NB4 (cell line): ENCODE measurements at regions not wholly inside any gene's neighbourhood (a gene's known extent, or its start where the extent isn't known, plus 50 kb on each side); places are given as distances from the start of the nearest gene placed in this dataset.

ENCODE experiments used
- DNase-seq: peaks from one replicate; pipeline ENCODE4 v3.0.0; 2010; ENCODE audit warnings: low read depth
- H3K4me3 ChIP-seq: one replicate; pipeline ENCODE4 v1.5.1; 2011; ENCODE audit warnings: mild to moderate bottlenecking, low read depth, low read length, moderate library complexity
- MYC ChIP-seq: IDR thresholded peaks from 2 replicates; pipeline ENCODE4 v1.6.1; 2011; ENCODE audit warnings: low read depth, low read length
- POLR2A ChIP-seq: IDR thresholded peaks from 2 replicates; pipeline ENCODE4 v1.6.1; 2011; ENCODE audit warnings: mild to moderate bottlenecking; ENCODE audit not compliant: insufficient read length; ENCODE audit errors: extremely low read depth
- TF ChIP-seq, protein P1 (sequence below): IDR thresholded peaks from 2 replicates; pipeline ENCODE4 v1.6.1; 2011; ENCODE audit warnings: low read depth, low read length
- TF ChIP-seq, protein P2 (sequence below): IDR thresholded peaks from one replicate; pipeline ENCODE4 v1.5.1; 2012; ENCODE audit warnings: low read depth, low read length

DNA sequence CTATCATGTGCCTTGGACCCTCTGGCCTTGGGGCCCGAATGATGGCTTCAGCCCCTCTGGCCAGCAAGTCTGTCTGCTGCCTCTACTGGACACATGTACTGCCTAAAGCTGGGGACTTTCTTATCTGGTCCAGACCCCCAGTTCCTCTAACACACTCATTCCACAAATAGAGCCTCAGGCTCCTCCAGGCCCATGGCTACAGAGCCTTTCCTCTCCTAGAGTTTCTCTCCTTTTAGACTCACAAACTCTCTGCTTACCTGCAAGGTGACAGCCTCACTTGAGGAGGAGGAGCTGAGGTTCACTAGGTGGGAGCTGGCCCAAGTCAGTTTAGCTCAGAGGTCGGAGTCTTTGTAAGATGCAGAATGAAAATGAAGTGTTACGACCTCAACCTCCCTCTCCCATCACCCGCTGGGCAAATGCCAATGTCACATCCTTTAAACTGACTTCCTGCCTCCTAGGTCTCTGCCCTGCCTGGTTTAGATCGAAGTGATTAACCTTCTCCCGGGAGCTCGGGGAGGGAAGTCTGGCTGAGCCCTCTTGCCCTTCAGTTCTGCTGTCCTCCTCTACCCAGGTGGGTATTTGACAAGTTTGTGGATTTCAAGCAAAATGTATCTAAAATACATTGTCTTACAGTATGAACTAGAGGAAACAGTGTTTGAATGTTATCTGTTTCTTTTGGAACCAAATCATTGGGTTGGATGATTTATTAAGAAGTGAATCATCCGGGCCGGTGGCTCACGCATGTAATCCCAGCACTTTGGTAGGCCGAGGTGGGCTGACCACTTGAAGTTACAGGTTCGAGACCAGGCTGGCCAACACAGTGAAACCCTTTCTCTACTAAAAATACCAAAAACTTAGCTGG, 71.9 kb upstream of the TNS3 start:
- no peak for TF ChIP-seq POLR2A
- TF ChIP-seq MYC, result no peak
- TF ChIP-seq, protein P1, sequence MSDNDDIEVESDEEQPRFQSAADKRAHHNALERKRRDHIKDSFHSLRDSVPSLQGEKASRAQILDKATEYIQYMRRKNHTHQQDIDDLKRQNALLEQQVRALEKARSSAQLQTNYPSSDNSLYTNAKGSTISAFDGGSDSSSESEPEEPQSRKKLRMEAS, result no peak
- TF ChIP-seq, protein P2, sequence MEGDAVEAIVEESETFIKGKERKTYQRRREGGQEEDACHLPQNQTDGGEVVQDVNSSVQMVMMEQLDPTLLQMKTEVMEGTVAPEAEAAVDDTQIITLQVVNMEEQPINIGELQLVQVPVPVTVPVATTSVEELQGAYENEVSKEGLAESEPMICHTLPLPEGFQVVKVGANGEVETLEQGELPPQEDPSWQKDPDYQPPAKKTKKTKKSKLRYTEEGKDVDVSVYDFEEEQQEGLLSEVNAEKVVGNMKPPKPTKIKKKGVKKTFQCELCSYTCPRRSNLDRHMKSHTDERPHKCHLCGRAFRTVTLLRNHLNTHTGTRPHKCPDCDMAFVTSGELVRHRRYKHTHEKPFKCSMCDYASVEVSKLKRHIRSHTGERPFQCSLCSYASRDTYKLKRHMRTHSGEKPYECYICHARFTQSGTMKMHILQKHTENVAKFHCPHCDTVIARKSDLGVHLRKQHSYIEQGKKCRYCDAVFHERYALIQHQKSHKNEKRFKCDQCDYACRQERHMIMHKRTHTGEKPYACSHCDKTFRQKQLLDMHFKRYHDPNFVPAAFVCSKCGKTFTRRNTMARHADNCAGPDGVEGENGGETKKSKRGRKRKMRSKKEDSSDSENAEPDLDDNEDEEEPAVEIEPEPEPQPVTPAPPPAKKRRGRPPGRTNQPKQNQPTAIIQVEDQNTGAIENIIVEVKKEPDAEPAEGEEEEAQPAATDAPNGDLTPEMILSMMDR, result no peak
- DNase-seq, result no peak
- H3K4me3 ChIP-seq, result no peak overlapping the region

DNA sequence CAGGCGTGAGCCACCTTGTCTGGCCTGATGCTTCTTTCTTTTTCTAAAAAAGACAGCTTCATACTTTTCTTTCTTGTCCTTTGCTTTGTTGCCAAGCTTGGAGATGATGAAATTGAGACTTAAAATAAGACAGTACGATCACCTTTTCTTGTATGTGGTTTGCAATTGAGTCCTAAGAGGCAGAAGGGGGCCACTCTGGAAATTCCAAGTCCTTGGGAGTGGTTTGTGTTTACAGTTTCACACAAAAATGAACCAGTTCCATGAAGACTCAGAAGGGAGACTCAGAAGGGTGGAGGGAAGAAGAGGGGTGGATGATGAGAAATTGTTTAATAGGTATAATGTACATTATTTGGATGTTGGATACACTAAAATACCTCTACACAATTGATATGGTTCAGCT, 70.7 kb upstream of the TNS3 start:
- TF ChIP-seq, protein P2, result no peak
- TF ChIP-seq, protein P1, result no peak
- TF ChIP-seq MYC (no peak), POLR2A (no peak)
- H3K4me3 ChIP-seq, result no peak overlapping the region
- no peak for DNase-seq

DNA sequence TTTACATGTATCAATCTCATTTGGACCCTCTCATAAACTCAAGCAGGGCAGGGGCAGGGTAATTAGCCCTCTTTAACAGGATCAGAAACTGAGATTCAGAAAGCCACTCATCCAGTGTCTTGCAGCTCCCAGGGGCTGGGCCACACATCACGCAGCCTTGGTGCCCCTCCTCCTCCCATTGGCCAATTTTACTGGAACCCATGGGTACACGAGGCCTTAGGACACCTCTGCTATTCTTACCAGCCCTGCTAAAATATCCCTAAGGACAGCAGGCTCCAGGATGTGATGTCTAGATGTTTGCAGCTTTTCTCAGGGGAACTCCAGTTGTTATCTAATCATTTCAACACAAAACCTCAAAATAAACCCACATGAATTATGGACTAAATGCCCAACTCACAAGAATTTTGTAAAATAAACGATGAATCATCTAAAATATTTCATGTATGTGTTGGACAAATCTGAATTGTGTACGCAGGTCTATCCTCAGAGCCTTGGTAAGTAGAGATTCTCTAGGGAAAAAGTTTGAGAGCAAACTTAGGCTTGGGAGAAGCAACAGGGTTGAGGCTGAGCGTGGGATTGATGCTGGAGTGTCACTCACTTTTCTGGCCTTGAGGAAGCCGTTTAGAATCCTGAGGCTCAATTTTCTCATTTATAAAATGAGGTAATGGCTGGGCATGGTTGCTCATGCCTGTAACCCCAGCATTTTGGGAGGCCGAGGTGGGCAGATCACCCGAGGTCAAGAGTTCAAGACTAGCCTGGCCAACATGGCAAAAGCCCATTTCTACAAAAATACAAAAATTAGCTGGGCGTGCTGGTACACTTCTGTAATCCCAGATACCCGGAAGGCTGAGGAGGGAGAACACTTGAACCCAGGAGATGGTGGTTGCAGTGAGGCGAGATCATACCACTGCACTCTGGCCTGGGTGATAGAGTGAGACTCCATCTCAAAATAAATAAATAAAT, 69.7 kb upstream of the TNS3 start:
- no peak overlapping the region for H3K4me3 ChIP-seq
- peak; percentile 28 for DNase-seq
- TF ChIP-seq, protein P2, result no peak
- TF ChIP-seq MYC (no peak), POLR2A (no peak)
- TF ChIP-seq, protein P1, result no peak

DNA sequence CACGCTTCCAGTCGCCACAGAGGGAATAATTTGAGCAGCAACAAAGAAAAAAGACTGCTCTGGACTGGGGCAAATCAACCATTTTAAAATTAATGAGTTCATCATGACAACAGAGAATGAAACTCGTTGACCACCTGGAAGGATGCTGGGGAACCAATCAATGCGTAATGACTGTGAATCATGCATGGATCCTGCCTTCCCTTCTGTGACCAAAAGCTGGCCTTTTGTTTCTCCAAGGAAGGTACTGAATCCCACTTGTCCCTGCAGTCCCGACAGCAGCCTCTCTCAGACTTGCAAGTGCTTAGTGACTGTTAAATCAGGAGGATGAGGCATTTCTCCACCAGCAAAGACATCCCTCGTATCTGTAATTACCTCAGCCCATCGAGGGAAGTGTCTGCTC, 68.0 kb upstream of the TNS3 start:
- TF ChIP-seq, protein P2, result no peak
- TF ChIP-seq, protein P1, result no peak
- TF ChIP-seq POLR2A (no peak), MYC (no peak)
- no peak overlapping the region for H3K4me3 ChIP-seq
- DNase-seq, result no peak

DNA sequence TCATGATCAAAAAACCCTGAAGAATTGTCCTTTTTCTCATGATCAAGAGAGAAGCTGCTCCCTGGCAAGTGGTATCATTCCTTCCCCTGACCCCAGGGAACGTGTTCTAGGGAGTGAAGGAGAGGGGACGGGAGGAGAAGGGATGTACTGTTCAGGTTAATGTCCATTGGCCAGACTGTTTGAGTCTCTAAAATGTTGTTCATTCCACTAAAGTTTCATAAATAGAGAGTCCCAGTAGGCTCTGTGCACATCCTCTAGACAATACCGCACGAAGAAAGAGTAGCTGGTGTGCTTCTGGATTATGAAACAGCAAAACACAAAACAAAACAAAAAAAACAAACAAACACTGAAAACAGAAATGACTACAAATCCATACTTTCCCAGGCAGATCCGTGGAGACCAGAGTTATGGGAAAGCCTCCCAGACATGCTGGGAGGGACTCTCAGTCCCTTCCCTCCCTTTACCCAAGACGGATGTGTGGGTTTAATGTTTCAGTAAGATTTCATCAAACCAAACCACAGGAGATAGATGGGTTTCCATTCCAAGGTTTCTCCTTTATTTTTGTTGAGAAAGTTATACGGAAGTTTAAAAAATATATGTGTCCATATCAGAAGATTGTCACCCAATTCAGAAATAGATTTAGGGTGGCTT, 66.5 kb upstream of the TNS3 start:
- H3K4me3 ChIP-seq, result no peak overlapping the region
- DNase-seq, result no peak
- TF ChIP-seq, protein P2, result no peak
- TF ChIP-seq MYC, result no peak
- TF ChIP-seq, protein P1, result no peak
- no peak for TF ChIP-seq POLR2A
